ENCODE measurements at regions not wholly inside any gene's neighbourhood (a gene's known extent, or its start where the extent isn't known, plus 50 kb on each side); places are given as distances from the start of the nearest gene placed in this dataset.

- no peak for DNase-seq
Measured at GRCh38 chr12:92089559-92089958, 56.1 kb downstream of the BTG1 start.

GRCh38 chr12:92088805-92089204 is 56.8 kb downstream of the BTG1 start:
- no peak for DNase-seq

GRCh38 chr12:92085736-92086040 is 60.0 kb downstream of the BTG1 start:
- DNase-seq = no peak

GRCh38 chr12:92085040-92085735 is 60.5 kb downstream of the BTG1 start:
- DNase-seq = no peak

GRCh38 chr12:92080911-92081285 is 64.7 kb downstream of the BTG1 start:
- no peak for DNase-seq

- DNase-seq = no peak
Measured at GRCh38 chr12:92079054-92079385, 66.6 kb downstream of the BTG1 start.

- DNase-seq = no peak
Measured at GRCh38 chr12:92078167-92079053, 67.2 kb downstream of the BTG1 start.

- DNase-seq = no peak
Measured at GRCh38 chr12:92077530-92077929, 68.1 kb downstream of the BTG1 start.

- no peak for DNase-seq
Measured at GRCh38 chr12:92076101-92076500, 69.5 kb downstream of the BTG1 start.

GRCh38 chr12:92075425-92075914 is 70.2 kb downstream of the BTG1 start:
- DNase-seq = no peak

GRCh38 chr12:92074889-92075288 is 70.8 kb downstream of the BTG1 start:
- no peak for DNase-seq

- no peak for DNase-seq
Measured at GRCh38 chr12:92073094-92073493, 72.6 kb downstream of the BTG1 start.

- DNase-seq = no peak
Measured at GRCh38 chr12:92072112-92072511, 73.5 kb downstream of the BTG1 start.

- DNase-seq = no peak
Measured at GRCh38 chr12:92070864-92071445, 74.7 kb downstream of the BTG1 start.

- DNase-seq = no peak
Measured at GRCh38 chr12:92070054-92070863, 75.4 kb downstream of the BTG1 start.

GRCh38 chr12:92068459-92068858 is 77.2 kb downstream of the BTG1 start:
- peak; percentile 74 for DNase-seq

GRCh38 chr12:92065639-92066038 is 80.0 kb downstream of the BTG1 start:
- DNase-seq = no peak

GRCh38 chr12:92065018-92065499 is 80.6 kb downstream of the BTG1 start:
- peak; percentile 77 for DNase-seq

GRCh38 chr12:92064422-92064821 is 81.2 kb downstream of the BTG1 start:
- peak; percentile 25 for DNase-seq

GRCh38 chr12:92063641-92064040 is 82.0 kb downstream of the BTG1 start:
- no peak for DNase-seq

GRCh38 chr12:92062539-92063493 is 82.8 kb downstream of the BTG1 start:
- no peak for DNase-seq

- DNase-seq = no peak
Measured at GRCh38 chr12:92061061-92061460, 84.6 kb downstream of the BTG1 start.

Data from NCI-H1105 (cell line).